ENCODE measurements at regions not wholly inside any gene's neighbourhood (a gene's known extent, or its start where the extent isn't known, plus 50 kb on each side); places are given as distances from the start of the nearest gene placed in this dataset.

GRCh38 chr6:166778046-166778445, 151.0 kb upstream of the RPS6KA2 start:
- no TSS peak for BruUV-seq (replicated peaks)
- Histone ChIP-seq H3K9me3 (ENCODE audit: low read length) (no peaks in the 10 kb centered on the region), H3K4me1 (ENCODE audit: insufficient read depth, low read length) (peaks cover 5% of the 10 kb centered on the region), H3K4me2 (ENCODE audit: low read depth, low read length) (no peak overlapping the region), H3K27ac (ENCODE audit: extremely low read length, insufficient read depth, low read length) (no peak overlapping the region), H2AFZ (ENCODE audit: low read length) (no peak overlapping the region), H4K20me1 (ENCODE audit: insufficient read depth, low read length) (no peaks in the 10 kb centered on the region; the same call in 1 of the 2 replicates), H3K27me3 (ENCODE audit: control insufficient read depth in 1 of 2, insufficient read depth in 2 of 2, low read length in 2 of 2) (peaks cover 0 to 53% of the 10 kb centered on the region in 2 experiments; a peak in 3 of 5 replicates), H3K79me2 (ENCODE audit: insufficient read depth, low read length) (no peaks in the 10 kb centered on the region), H3K9ac (ENCODE audit: insufficient read depth, low read depth, low read length) (no peak overlapping the region), H3K36me3 (replicated peaks in 1 of 2; ENCODE audit: control insufficient read depth in 1 of 2, insufficient read depth in 2 of 2, low read length in 2 of 2) (no peaks in the 10 kb centered on the region), H3K4me3 (replicated peaks in 1 of 3; ENCODE audit: insufficient read depth in 1 of 3, low read depth in 2 of 3, low read length in 3 of 3) (no peak overlapping the region)
- no peak for DNase-seq (ENCODE audit: low spot score)
- TF ChIP-seq PAX8 (CRISPR knock-in tag; IDR thresholded peaks at IDR 0.05; ENCODE audit: borderline replicate concordance), result no peak
- no peak for TF ChIP-seq CREM (IDR thresholded peaks at IDR 0.05)
- TF ChIP-seq CREM (CRISPR knock-in tag; IDR thresholded peaks at IDR 0.05), result no peak
- no peak for TF ChIP-seq FOXC1 (CRISPR knock-in tag; IDR thresholded peaks at IDR 0.05; ENCODE audit: borderline replicate concordance)
- no peak for TF ChIP-seq ZNF34 (CRISPR knock-in tag; IDR thresholded peaks at IDR 0.05; ENCODE audit: borderline replicate concordance)
- no peak for TF ChIP-seq ZNF17 (CRISPR knock-in tag; IDR thresholded peaks at IDR 0.05)
- TF ChIP-seq ZBTB21 (CRISPR knock-in tag; IDR thresholded peaks at IDR 0.05), result no peak
- no peak for TF ChIP-seq ZNF12 (CRISPR knock-in tag; IDR thresholded peaks at IDR 0.05)
- intact Hi-C loops (cut with micrococcal nuclease; ENCODE audit: unreplicated experiment) (no loop called here), in situ Hi-C loops (cut with HindIII; ENCODE audit: extremely low pct_ligation_motif_present, low pct_unique_long_range_greater_than_20kb) (loop anchor here (5.0 kb wide), 2 partner anchors 209 to 364 kb away; no protein-coding TSS in a partner anchor)
- 33% methylated on average over 9 of the region's 9 CpGs for WGBS (ENCODE audit: low lambda C conversion rate)
- CTCF ChIA-PET (ENCODE audit: low intra/inter-chr PET ratio, low total read pairs), result no interaction called here
- no peak for ATAC-seq
- POLR2A ChIA-PET, result no interaction called here
- no peak for FAIRE-seq

- Histone ChIP-seq H3K9ac (ENCODE audit: insufficient read depth, low read depth, low read length) (no peak overlapping the region), H3K4me2 (ENCODE audit: low read depth, low read length) (no peak overlapping the region), H2AFZ (ENCODE audit: low read length) (no peak overlapping the region), H3K36me3 (replicated peaks in 1 of 2; ENCODE audit: control insufficient read depth in 1 of 2, insufficient read depth in 2 of 2, low read length in 2 of 2) (no peaks in the 10 kb centered on the region), H3K4me1 (ENCODE audit: insufficient read depth, low read length) (peaks cover 5% of the 10 kb centered on the region), H3K79me2 (ENCODE audit: insufficient read depth, low read length) (no peaks in the 10 kb centered on the region), H4K20me1 (ENCODE audit: insufficient read depth, low read length) (no peaks in the 10 kb centered on the region; the same call in 1 of the 2 replicates), H3K4me3 (replicated peaks in 1 of 3; ENCODE audit: insufficient read depth in 1 of 3, low read depth in 2 of 3, low read length in 3 of 3) (no peak overlapping the region), H3K27me3 (ENCODE audit: control insufficient read depth in 1 of 2, insufficient read depth in 2 of 2, low read length in 2 of 2) (peaks cover 0 to 61% of the 10 kb centered on the region in 2 experiments; a peak in 3 of 5 replicates), H3K9me3 (ENCODE audit: low read length) (no peaks in the 10 kb centered on the region), H3K27ac (ENCODE audit: extremely low read length, insufficient read depth, low read length) (no peak overlapping the region)
- WGBS (ENCODE audit: low lambda C conversion rate), result 51% methylated on average over 14 of the region's 14 CpGs
- BruUV-seq (replicated peaks), result no TSS peak
- no peak for DNase-seq (ENCODE audit: low spot score)
- intact Hi-C loops (cut with micrococcal nuclease; ENCODE audit: unreplicated experiment) (no loop called here), in situ Hi-C loops (cut with HindIII; ENCODE audit: extremely low pct_ligation_motif_present, low pct_unique_long_range_greater_than_20kb) (loop anchor here (5.0 kb wide), 2 partner anchors 210 to 365 kb away; no protein-coding TSS in a partner anchor)
- no peak for FAIRE-seq
- ATAC-seq, result no peak
- POLR2A ChIA-PET, result no interaction called here
- CTCF ChIA-PET (ENCODE audit: low intra/inter-chr PET ratio, low total read pairs), result no interaction called here
- TF ChIP-seq TOE1 (CRISPR knock-in tag; IDR thresholded peaks at IDR 0.05) (no peak), ZNF281 (CRISPR knock-in tag; IDR thresholded peaks at IDR 0.05; ENCODE audit: borderline replicate concordance) (no peak), KMT2B (CRISPR knock-in tag; IDR thresholded peaks at IDR 0.05) (no peak), HMG20A (CRISPR knock-in tag; IDR thresholded peaks at IDR 0.05; ENCODE audit: borderline replicate concordance) (no peak), ZBTB21 (CRISPR knock-in tag; IDR thresholded peaks at IDR 0.05) (no peak), RNF2 (conservative IDR thresholded peaks at IDR 0.05; ENCODE audit: low read depth) (no peak), MED13 (CRISPR knock-in tag; IDR thresholded peaks at IDR 0.05) (no peak), RAD21 (CRISPR knock-in tag; IDR thresholded peaks at IDR 0.05) (no peak), GPN1 (CRISPR knock-in tag; IDR thresholded peaks at IDR 0.05; ENCODE audit: borderline replicate concordance) (no peak)
- TF ChIP-seq, protein P1, sequence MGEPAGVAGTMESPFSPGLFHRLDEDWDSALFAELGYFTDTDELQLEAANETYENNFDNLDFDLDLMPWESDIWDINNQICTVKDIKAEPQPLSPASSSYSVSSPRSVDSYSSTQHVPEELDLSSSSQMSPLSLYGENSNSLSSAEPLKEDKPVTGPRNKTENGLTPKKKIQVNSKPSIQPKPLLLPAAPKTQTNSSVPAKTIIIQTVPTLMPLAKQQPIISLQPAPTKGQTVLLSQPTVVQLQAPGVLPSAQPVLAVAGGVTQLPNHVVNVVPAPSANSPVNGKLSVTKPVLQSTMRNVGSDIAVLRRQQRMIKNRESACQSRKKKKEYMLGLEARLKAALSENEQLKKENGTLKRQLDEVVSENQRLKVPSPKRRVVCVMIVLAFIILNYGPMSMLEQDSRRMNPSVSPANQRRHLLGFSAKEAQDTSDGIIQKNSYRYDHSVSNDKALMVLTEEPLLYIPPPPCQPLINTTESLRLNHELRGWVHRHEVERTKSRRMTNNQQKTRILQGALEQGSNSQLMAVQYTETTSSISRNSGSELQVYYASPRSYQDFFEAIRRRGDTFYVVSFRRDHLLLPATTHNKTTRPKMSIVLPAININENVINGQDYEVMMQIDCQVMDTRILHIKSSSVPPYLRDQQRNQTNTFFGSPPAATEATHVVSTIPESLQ (CRISPR knock-in tag; conservative IDR thresholded peaks at IDR 0.05), result no peak
These were observed 150.1 kb upstream of the RPS6KA2 start for GRCh38 chr6:166777096-166777630.

All from HepG2 (cell line).